ENCODE measurements at regions not wholly inside any gene's neighbourhood (a gene's known extent, or its start where the extent isn't known, plus 50 kb on each side); places are given as distances from the start of the nearest gene placed in this dataset.
"Not testable (repeated sequence)": the region's sequence is repeated elsewhere in the genome, so short reads cannot be mapped to it uniquely, and the experiment has no call there.

- Histone ChIP-seq H3K36me3 (ENCODE audit: low read length) (no peaks in the 10 kb centered on the region), H3F3A (ENCODE audit: insufficient read depth) (no peaks in the 10 kb centered on the region), H3K9me2 (replicated peaks; ENCODE audit: insufficient read depth, low read length) (no peaks in the 10 kb centered on the region), H3K9me3 (ENCODE audit: insufficient read depth, low read length) (no peaks in the 10 kb centered on the region), H3K79me2 (ENCODE audit: insufficient read depth, low read length) (no peaks in the 10 kb centered on the region), H3K27ac (ENCODE audit: low read depth, low read length) (no peak overlapping the region), H3K9ac (ENCODE audit: low read length) (no peak overlapping the region), H2AFZ (ENCODE audit: low read depth, low read length, severe bottlenecking) (no peak overlapping the region), H3K27me3 (ENCODE audit: low read length) (no peaks in the 10 kb centered on the region), H3K4me3 (ENCODE audit: insufficient read depth, low read length, poor library complexity, severe bottlenecking) (no peak overlapping the region), H4K20me1 (ENCODE audit: low read depth, low read length) (no peaks in the 10 kb centered on the region), H3K4me2 (ENCODE audit: low read depth, low read length, poor library complexity, severe bottlenecking) (no peak overlapping the region)
- no peak for TF ChIP-seq EZH2phosphoT487 (conservative IDR thresholded peaks at IDR 0.05; ENCODE audit: low read length)
- TF ChIP-seq CTCF (IDR thresholded peaks at IDR 0.05; ENCODE audit: insufficient read depth, low read length, poor library complexity, severe bottlenecking) = no peak
Measured at GRCh38 chr6:139982195-139982594, 607.7 kb upstream of the CITED2 start.

- no peak overlapping the region for H3K4me3 ChIP-seq (ENCODE audit: insufficient read depth, low read length, poor library complexity, severe bottlenecking)
- no peak overlapping the region for H3K27ac ChIP-seq (ENCODE audit: low read depth, low read length)
- no peaks in the 10 kb centered on the region for H3K36me3 ChIP-seq (ENCODE audit: low read length)
- H3K27me3 ChIP-seq (ENCODE audit: low read length) = no peaks in the 10 kb centered on the region
- H3K79me2 ChIP-seq (ENCODE audit: insufficient read depth, low read length) = no peaks in the 10 kb centered on the region
- H4K20me1 ChIP-seq (ENCODE audit: low read depth, low read length) = no peaks in the 10 kb centered on the region
- no peak overlapping the region for H2AFZ ChIP-seq (ENCODE audit: low read depth, low read length, severe bottlenecking)
- no peak overlapping the region for H3K9ac ChIP-seq (ENCODE audit: low read length)
- no peaks in the 10 kb centered on the region for H3F3A ChIP-seq (ENCODE audit: insufficient read depth)
- no peak overlapping the region for H3K4me2 ChIP-seq (ENCODE audit: low read depth, low read length, poor library complexity, severe bottlenecking)
- TF ChIP-seq CTCF (IDR thresholded peaks at IDR 0.05; ENCODE audit: insufficient read depth, low read length, poor library complexity, severe bottlenecking) = no peak
- no peaks in the 10 kb centered on the region for H3K9me3 ChIP-seq (ENCODE audit: insufficient read depth, low read length)
- H3K9me2 ChIP-seq (replicated peaks; ENCODE audit: insufficient read depth, low read length) = no peaks in the 10 kb centered on the region
Measured at GRCh38 chr6:139981768-139982181, 607.3 kb upstream of the CITED2 start.

GRCh38 chr6:139981066-139981624 is 606.7 kb upstream of the CITED2 start:
- no peaks in the 10 kb centered on the region for H3F3A ChIP-seq (ENCODE audit: insufficient read depth)

GRCh38 chr6:139980631-139981030 is 606.2 kb upstream of the CITED2 start:
- not testable (repeated sequence) for H3K4me2 ChIP-seq (ENCODE audit: low read depth, low read length, poor library complexity, severe bottlenecking); H3K27me3 ChIP-seq (ENCODE audit: low read length); H3K9me2 ChIP-seq (replicated peaks; ENCODE audit: insufficient read depth, low read length); H3K9ac ChIP-seq (ENCODE audit: low read length); H2AFZ ChIP-seq (ENCODE audit: low read depth, low read length, severe bottlenecking); H3F3A ChIP-seq (ENCODE audit: insufficient read depth); H3K9me3 ChIP-seq (ENCODE audit: insufficient read depth, low read length); H3K27ac ChIP-seq (ENCODE audit: low read depth, low read length); H3K4me3 ChIP-seq (ENCODE audit: insufficient read depth, low read length, poor library complexity, severe bottlenecking); H4K20me1 ChIP-seq (ENCODE audit: low read depth, low read length); H3K79me2 ChIP-seq (ENCODE audit: insufficient read depth, low read length); H3K36me3 ChIP-seq (ENCODE audit: low read length)

More at GRCh38 chr6:139981066-139981624, 606.7 kb upstream of the CITED2 start:
- TF ChIP-seq CTCF (IDR thresholded peaks at IDR 0.05; ENCODE audit: insufficient read depth, low read length, poor library complexity, severe bottlenecking) = no peak
- no peak for TF ChIP-seq EZH2phosphoT487 (conservative IDR thresholded peaks at IDR 0.05; ENCODE audit: low read length)
- no peak overlapping the region for H2AFZ ChIP-seq (ENCODE audit: low read depth, low read length, severe bottlenecking)
- H3K4me3 ChIP-seq (ENCODE audit: insufficient read depth, low read length, poor library complexity, severe bottlenecking) = no peak overlapping the region
- no peaks in the 10 kb centered on the region for H3K36me3 ChIP-seq (ENCODE audit: low read length)
- no peaks in the 10 kb centered on the region for H3K9me3 ChIP-seq (ENCODE audit: insufficient read depth, low read length)
- no peak overlapping the region for H3K27ac ChIP-seq (ENCODE audit: low read depth, low read length)
- H3K27me3 ChIP-seq (ENCODE audit: low read length) = no peaks in the 10 kb centered on the region
- no peak overlapping the region for H3K9ac ChIP-seq (ENCODE audit: low read length)
- no peaks in the 10 kb centered on the region for H3K79me2 ChIP-seq (ENCODE audit: insufficient read depth, low read length)
- no peaks in the 10 kb centered on the region for H3K9me2 ChIP-seq (replicated peaks; ENCODE audit: insufficient read depth, low read length)
- no peaks in the 10 kb centered on the region for H4K20me1 ChIP-seq (ENCODE audit: low read depth, low read length)
- H3K4me2 ChIP-seq (ENCODE audit: low read depth, low read length, poor library complexity, severe bottlenecking) = no peak overlapping the region
